ENCODE measurements at regions not wholly inside any gene's neighbourhood (a gene's known extent, or its start where the extent isn't known, plus 50 kb on each side); places are given as distances from the start of the nearest gene placed in this dataset.

GRCh38 chr5:165477546-165477945 is 1972.1 kb downstream of the MAT2B start:
- no peak for DNase-seq (ENCODE audit: extremely low read depth, low read depth)
- no peak for TF ChIP-seq CTCF (IDR thresholded peaks at IDR 0.05; ENCODE audit: low read depth, low read length)

GRCh38 chr5:165495829-165496380 is 1990.5 kb downstream of the MAT2B start:
- TF ChIP-seq CTCF (IDR thresholded peaks at IDR 0.05; ENCODE audit: low read depth, low read length): no peak
- no peak for DNase-seq (ENCODE audit: extremely low read depth, low read depth)

GRCh38 chr5:165497707-165498106 is 1992.3 kb downstream of the MAT2B start:
- TF ChIP-seq CTCF (IDR thresholded peaks at IDR 0.05; ENCODE audit: low read depth, low read length): no peak

GRCh38 chr5:165502893-165503691 is 1997.7 kb downstream of the MAT2B start:
- TF ChIP-seq CTCF (IDR thresholded peaks at IDR 0.05; ENCODE audit: low read depth, low read length): no peak
- no peak for DNase-seq (ENCODE audit: extremely low read depth, low read depth)

More at GRCh38 chr5:165497707-165498106, 1992.3 kb downstream of the MAT2B start:
- no peak for DNase-seq (ENCODE audit: extremely low read depth, low read depth)

GRCh38 chr5:165504674-165505073 is 1999.3 kb downstream of the MAT2B start:
- TF ChIP-seq CTCF (IDR thresholded peaks at IDR 0.05; ENCODE audit: low read depth, low read length): no peak

GRCh38 chr5:165508286-165508685 is 2002.9 kb downstream of the MAT2B start:
- DNase-seq (ENCODE audit: extremely low read depth, low read depth): no peak
- no peak for TF ChIP-seq CTCF (IDR thresholded peaks at IDR 0.05; ENCODE audit: low read depth, low read length)

More at GRCh38 chr5:165504674-165505073, 1999.3 kb downstream of the MAT2B start:
- no peak for DNase-seq (ENCODE audit: extremely low read depth, low read depth)

- TF ChIP-seq CTCF (IDR thresholded peaks at IDR 0.05; ENCODE audit: low read depth, low read length): no peak
Measured at GRCh38 chr5:165508861-165509260, 2003.4 kb downstream of the MAT2B start.

More at GRCh38 chr5:165508861-165509260, 2003.4 kb downstream of the MAT2B start:
- no peak for DNase-seq (ENCODE audit: extremely low read depth, low read depth)
